HG03558 (cell line): ENCODE measurements at regions not wholly inside any gene's neighbourhood (a gene's known extent, or its start where the extent isn't known, plus 50 kb on each side); places are given as distances from the start of the nearest gene placed in this dataset.

Experiments used
- ATAC-seq: cut with Tn5 transposase; IDR thresholded peaks from one replicate; pipeline ENCODE4 v1.9.1; 2021; ENCODE audit warnings: moderate number of reproducible peaks; ENCODE audit not compliant: unreplicated experiment; ENCODE audit errors: extremely low read depth

- no peak for ATAC-seq
Observed at GRCh38 chrX:39631276-39632229, 466.2 kb downstream of the BCOR start.

GRCh38 chrX:39633293-39633692 is 464.5 kb downstream of the BCOR start:
- ATAC-seq: no peak

- no peak for ATAC-seq
Observed at GRCh38 chrX:39636481-39636880, 461.3 kb downstream of the BCOR start.

GRCh38 chrX:39638526-39638925 is 459.2 kb downstream of the BCOR start:
- no peak for ATAC-seq

- no peak for ATAC-seq
Observed at GRCh38 chrX:39639871-39640270, 457.9 kb downstream of the BCOR start.

DNA sequence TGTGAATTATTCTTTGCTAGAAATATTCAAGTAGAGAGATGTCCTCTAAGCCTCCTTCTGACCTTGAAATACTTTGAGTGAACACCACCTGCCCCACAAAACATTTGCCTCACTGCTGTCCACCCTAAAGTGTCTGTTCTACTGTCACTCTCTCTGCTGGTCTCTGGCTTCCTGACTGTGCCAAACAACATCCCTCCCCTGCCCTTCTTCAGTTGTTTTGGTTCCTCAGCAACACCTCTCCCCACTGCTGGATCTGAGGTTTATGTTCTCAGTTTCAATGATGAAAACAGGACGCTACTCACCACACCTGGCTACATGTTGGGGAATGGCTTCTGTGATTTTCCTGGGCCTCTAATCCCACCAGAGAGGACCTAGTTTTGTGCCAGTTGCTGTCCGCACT is 456.9 kb downstream of the BCOR start:
- no peak for ATAC-seq

DNA sequence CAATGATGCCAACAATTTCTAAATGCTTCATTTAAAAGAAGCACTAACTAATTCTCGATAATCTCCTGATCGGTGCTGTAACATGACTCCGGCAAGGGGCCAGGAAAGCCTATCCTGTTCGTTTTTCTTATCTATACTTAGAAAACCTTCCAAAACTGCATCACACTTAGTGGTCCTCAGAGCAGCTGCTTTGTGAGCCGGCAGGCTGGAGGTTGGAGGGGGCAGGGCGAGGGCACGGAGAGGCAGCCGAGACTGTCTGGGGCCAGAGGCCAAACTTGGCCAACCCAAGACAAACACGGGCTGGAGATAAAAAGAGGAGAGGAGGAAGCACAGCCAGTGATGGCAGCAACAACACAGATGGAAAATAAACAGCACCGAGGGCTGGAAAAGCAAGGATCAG is 455.7 kb downstream of the BCOR start:
- no peak for ATAC-seq

DNA sequence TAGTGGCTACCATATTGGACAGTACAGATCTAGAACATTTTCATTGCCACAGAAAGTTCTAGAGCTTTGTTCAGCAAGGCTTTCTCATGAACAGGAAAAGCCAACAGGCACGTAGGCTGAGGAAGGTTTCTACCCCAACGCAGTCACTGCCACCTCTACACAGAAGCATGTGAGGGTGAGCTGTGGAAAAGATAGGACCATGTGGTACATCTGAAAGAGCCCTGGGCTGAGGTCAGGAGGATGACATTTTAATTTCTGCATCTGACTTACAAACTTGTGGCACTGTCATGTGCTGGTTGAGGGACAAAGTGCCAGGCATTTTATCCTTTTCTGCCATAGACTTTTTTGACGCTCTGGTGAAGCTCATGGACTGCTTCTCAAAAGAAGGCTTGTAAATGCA is 454.2 kb downstream of the BCOR start:
- ATAC-seq: no peak

GRCh38 chrX:39645178-39645895 is 452.4 kb downstream of the BCOR start:
- ATAC-seq: no peak

DNA sequence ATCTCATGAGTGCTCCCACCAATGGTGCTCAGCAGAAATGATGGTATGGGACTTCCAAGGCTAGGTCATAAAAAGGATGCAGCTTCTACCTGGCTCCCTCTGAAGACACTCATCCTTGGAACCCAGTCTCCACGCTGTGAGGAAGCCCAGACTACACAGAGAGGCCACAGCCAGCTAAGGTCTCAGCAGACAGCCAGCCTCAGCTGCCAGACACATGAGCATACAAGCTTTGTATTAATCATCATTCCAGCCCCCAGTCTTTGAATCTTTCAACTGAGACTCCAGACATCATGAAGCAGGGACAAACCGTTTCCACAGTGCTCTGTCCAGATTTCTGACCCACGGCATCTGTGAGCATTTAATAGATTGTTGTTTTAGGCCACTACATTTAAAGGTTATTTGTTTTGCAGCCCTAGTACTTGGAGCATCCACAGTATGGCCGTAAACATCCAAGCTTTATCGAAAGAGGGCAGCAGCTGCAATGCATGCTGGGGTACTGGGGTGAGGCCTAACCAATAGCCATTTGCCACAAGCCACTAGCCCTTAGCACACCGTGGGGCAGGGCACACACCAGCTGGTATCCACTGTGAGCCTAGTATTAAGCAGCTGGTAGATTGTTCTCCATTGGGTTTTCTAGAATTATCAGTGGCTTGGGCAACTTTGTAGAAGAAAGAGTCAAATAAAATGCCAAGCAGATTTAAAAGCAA is 449.1 kb downstream of the BCOR start:
- no peak for ATAC-seq

DNA sequence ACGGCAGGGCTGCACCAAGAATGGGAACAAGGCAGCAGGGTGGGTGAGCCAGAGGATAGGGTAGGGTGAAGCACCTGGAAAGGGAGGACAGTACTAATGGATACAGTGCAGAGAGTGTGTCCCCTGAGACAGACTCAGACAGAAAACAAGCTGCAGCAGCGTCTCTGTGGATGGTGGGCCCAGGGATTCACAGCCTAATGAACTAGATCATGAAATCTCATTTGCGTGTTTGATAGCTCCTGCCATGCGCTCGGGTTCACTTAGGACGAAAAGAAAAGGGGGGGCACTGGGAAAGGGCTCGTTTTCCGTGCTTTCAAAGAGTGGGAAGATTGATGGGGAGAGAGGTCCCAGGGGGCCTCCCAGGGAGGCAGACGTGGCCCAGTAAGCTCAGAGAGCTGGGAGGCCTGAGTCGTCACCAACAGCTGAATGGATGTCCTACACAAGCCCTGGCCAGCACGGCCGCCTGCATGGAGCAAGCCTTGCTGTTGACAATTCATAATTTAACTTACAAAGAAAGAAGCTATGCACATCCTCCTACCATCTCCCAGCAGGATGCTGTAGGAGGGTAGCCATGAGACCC is 446.9 kb downstream of the BCOR start:
- no peak for ATAC-seq

DNA sequence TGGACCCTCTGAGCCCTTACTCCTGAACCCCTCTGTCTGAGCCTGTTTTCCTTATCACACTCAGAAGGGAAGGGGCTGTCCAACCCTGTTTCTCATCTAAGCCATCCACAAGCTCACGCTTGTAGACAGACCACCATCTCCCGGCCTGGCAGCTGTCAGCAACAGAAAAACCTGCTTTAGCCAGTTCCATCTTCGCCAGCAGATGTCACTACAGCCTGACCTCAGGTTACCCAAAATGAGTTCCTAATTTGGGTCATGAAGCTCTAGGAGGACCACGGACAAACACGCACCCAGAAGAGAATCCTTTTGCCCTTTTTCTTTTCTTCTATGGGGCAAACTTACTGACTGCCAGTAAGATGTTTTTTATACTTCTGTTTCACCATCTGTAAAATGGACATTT is 445.4 kb downstream of the BCOR start:
- no peak for ATAC-seq

GRCh38 chrX:39653691-39654090 is 444.1 kb downstream of the BCOR start:
- no peak for ATAC-seq

- ATAC-seq: no peak
Observed at GRCh38 chrX:39654183-39654925, 443.4 kb downstream of the BCOR start.

DNA sequence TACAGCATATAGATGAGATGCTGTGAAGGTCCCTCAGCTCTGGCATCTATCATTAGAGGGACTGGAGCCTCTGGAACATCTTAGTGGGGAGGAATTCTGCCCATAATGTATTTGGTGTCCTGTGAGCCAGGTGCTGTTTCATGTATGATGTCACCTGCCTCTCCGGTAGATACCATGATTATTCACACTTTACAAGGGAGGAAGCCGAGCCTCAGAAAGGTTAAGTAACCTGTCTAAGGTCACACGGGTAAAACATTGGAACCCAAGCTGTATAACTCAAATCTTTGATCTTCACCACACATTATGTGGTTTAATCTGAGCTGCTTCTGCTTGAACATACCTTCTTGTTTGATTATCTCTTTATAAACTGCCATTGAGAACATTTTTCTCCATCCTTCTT is 442.8 kb downstream of the BCOR start:
- no peak for ATAC-seq

- ATAC-seq: no peak
Observed at GRCh38 chrX:39661116-39661907, 436.4 kb downstream of the BCOR start.

DNA sequence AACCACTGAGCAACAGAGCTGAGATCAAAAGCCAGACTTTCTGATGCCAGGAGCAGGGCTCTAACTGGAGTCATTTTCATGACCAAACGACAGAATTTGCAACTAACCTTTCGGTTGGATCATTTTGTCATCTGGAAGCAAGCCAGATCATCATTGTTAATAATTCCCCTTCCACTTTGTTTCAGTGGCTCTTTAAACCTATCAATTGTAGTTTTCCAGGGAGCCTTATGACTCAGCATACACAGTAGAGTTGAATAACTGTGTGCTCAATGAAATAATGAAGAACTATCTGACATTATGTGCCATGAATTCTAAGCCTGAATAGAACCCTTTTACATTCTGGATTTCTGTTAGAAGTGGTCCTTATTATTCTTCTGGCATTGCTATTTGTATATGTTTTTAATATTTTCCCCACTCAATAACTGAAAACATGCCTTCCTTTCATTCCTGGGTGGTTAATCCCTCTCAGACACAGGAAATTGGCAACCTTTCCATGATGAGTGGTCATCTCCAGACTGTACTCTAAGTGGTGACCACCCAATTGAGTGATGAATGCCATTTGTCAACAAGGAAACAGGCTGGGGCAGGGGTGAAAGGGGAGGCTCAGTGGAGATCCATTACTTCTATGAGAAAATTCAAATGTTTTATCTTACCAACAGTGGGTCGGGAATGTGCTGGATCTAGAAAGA is 431.8 kb downstream of the BCOR start:
- no peak for ATAC-seq

GRCh38 chrX:39667191-39667590 is 430.6 kb downstream of the BCOR start:
- ATAC-seq: no peak
